DND-41 (cell line): ENCODE measurements at regions not wholly inside any gene's neighbourhood (a gene's known extent, or its start where the extent isn't known, plus 50 kb on each side); places are given as distances from the start of the nearest gene placed in this dataset.

ENCODE experiments used
- ATAC-seq: fragments of 200-7000 bp; cut with Tn5 transposase; 3 replicates; pipeline ENCODE4 v1.9.1; 2021; ENCODE audit warnings: low read depth; ENCODE audit not compliant: insufficient read depth
- DNase-seq: peaks from one replicate; pipeline ENCODE4 v3.0.0-alpha.2; 2020
- H2AFZ ChIP-seq: 2 replicates; pipeline ENCODE4 v1.6.0; 2012; ENCODE audit warnings: low read depth, low read length
- H3K27ac ChIP-seq: 2 replicates; pipeline ENCODE4 v1.5.1; 2012; ENCODE audit warnings: low read length, inconsistent platforms
- H3K27me3 ChIP-seq: fragments of 200-600 bp; sonication (generic); 2 replicates; pipeline ENCODE4 v1.6.0; 2012; ENCODE audit warnings: low read length, mild to moderate bottlenecking, inconsistent platforms; ENCODE audit not compliant: insufficient read depth, poor library complexity
- H3K36me3 ChIP-seq: 2 replicates; pipeline ENCODE4 v1.5.1; 2012; ENCODE audit warnings: low read length, inconsistent platforms; ENCODE audit not compliant: insufficient read depth
- H3K4me1 ChIP-seq: 2 replicates; pipeline ENCODE4 v1.5.1; 2012; ENCODE audit warnings: mild to moderate bottlenecking, low read length; ENCODE audit not compliant: insufficient read depth
- H3K4me2 ChIP-seq: 2 replicates; pipeline ENCODE4 v1.6.0; 2012; ENCODE audit warnings: mild to moderate bottlenecking, moderate library complexity, low read length, inconsistent platforms; ENCODE audit not compliant: insufficient read depth
- H3K4me3 ChIP-seq, 2 experiments: fragments of 200-600 bp in 1 of 2; shearing (Covaris generic) in 1 of 2; 2 replicates each; pipeline ENCODE4 v1.5.1; 2012 to 2016; ENCODE audit warnings: inconsistent platforms in 2 of 2, low read length in 2 of 2, mild to moderate bottlenecking in 2 of 2, low read depth in 1 of 2, moderate library complexity in 1 of 2
- H3K79me2 ChIP-seq: 2 replicates; pipeline ENCODE4 v1.6.0; 2012; ENCODE audit warnings: low read length, inconsistent platforms; ENCODE audit not compliant: insufficient read depth
- H3K9ac ChIP-seq: 2 replicates; pipeline ENCODE4 v1.6.0; 2012; ENCODE audit warnings: low read depth, mild to moderate bottlenecking, inconsistent platforms, low read length, moderate library complexity
- H3K9me3 ChIP-seq: 2 replicates; pipeline ENCODE4 v1.5.1; 2012; ENCODE audit warnings: low read length, moderate library complexity, mild to moderate bottlenecking, inconsistent platforms; ENCODE audit not compliant: insufficient read depth, severe bottlenecking
- H4K20me1 ChIP-seq: 2 replicates; pipeline ENCODE4 v1.6.0; 2012; ENCODE audit warnings: low read length; ENCODE audit not compliant: insufficient read depth
- EZH2 ChIP-seq: IDR thresholded peaks from 3 replicates; pipeline ENCODE4 v1.6.1; 2012; ENCODE audit warnings: borderline replicate concordance, low read depth, mild to moderate bottlenecking, moderate library complexity, low read length, inconsistent platforms; ENCODE audit not compliant: severe bottlenecking
- TF ChIP-seq, protein P1 (sequence below): IDR thresholded peaks from 2 replicates; pipeline ENCODE4 v1.5.1; 2012; ENCODE audit warnings: borderline replicate concordance, low read length, moderate library complexity, mild to moderate bottlenecking; ENCODE audit not compliant: poor library complexity, severe bottlenecking; ENCODE audit errors: extremely low read depth

DNA sequence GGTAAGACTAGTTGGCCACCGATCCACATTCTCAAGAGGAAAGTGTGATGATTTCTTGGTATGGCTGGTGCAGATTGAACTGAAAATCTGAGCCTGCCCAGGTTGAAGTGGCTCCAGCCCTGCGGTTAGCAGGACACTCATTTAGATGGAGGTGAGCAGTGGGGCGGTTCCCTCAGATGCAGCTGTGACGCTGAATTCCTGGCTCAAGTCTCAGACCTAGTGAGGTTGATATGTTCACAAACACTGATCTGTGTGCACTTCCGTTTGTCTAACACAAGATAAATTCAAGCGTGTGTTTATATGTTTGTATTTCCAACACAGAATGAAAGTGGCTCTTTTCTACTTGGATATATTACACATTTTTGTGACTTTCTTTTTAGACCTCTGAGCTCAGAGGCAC is 83.4 kb upstream of the FRMD1 start:
- no peak for ATAC-seq
- H3K9me3 ChIP-seq = no peaks in the 10 kb centered on the region
- no peak overlapping the region for H2AFZ ChIP-seq
- no peaks in the 10 kb centered on the region for H4K20me1 ChIP-seq
- H3K4me2 ChIP-seq = no peak overlapping the region
- no peak overlapping the region for H3K9ac ChIP-seq
- H3K79me2 ChIP-seq = no peaks in the 10 kb centered on the region
- H3K27me3 ChIP-seq = no peaks in the 10 kb centered on the region
- DNase-seq = no peak
- no peak overlapping the region for H3K27ac ChIP-seq
- no peaks in the 10 kb centered on the region for H3K36me3 ChIP-seq
- H3K4me3 ChIP-seq = no peak overlapping the region
- no peaks in the 10 kb centered on the region for H3K4me1 ChIP-seq
- TF ChIP-seq EZH2 = no peak
- TF ChIP-seq, protein P1, sequence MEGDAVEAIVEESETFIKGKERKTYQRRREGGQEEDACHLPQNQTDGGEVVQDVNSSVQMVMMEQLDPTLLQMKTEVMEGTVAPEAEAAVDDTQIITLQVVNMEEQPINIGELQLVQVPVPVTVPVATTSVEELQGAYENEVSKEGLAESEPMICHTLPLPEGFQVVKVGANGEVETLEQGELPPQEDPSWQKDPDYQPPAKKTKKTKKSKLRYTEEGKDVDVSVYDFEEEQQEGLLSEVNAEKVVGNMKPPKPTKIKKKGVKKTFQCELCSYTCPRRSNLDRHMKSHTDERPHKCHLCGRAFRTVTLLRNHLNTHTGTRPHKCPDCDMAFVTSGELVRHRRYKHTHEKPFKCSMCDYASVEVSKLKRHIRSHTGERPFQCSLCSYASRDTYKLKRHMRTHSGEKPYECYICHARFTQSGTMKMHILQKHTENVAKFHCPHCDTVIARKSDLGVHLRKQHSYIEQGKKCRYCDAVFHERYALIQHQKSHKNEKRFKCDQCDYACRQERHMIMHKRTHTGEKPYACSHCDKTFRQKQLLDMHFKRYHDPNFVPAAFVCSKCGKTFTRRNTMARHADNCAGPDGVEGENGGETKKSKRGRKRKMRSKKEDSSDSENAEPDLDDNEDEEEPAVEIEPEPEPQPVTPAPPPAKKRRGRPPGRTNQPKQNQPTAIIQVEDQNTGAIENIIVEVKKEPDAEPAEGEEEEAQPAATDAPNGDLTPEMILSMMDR = no peak

DNA sequence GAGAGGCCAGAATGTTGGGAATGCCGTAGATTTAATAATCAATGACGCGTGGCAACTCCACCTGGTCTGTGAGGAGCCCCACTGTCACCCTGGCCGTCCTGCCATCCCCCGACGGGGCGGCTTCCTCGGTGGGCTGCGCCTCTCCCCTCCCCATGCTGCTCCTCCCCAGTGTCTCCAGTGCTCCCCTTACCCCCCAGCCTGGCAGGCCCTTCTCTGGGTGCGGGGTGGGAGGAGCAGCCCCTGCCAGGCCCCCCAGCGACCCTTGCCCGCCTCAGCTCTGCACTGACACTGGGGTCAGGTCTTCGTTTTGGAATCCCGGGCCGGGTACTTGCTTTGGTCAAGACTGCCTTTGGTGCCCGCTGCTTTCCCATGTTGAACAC is 82.3 kb upstream of the FRMD1 start:
- no peak for ATAC-seq
- no peak overlapping the region for H2AFZ ChIP-seq
- H3K27me3 ChIP-seq = no peaks in the 10 kb centered on the region
- no peaks in the 10 kb centered on the region for H3K36me3 ChIP-seq
- no peak overlapping the region for H3K9ac ChIP-seq
- no peak overlapping the region for H3K4me3 ChIP-seq
- H3K9me3 ChIP-seq = no peaks in the 10 kb centered on the region
- TF ChIP-seq EZH2 = no peak
- TF ChIP-seq, protein P1 = no peak
- H3K27ac ChIP-seq = no peak overlapping the region
- no peaks in the 10 kb centered on the region for H3K4me1 ChIP-seq
- H3K79me2 ChIP-seq = no peaks in the 10 kb centered on the region
- no peak overlapping the region for H3K4me2 ChIP-seq
- H4K20me1 ChIP-seq = no peaks in the 10 kb centered on the region
- DNase-seq = no peak

DNA sequence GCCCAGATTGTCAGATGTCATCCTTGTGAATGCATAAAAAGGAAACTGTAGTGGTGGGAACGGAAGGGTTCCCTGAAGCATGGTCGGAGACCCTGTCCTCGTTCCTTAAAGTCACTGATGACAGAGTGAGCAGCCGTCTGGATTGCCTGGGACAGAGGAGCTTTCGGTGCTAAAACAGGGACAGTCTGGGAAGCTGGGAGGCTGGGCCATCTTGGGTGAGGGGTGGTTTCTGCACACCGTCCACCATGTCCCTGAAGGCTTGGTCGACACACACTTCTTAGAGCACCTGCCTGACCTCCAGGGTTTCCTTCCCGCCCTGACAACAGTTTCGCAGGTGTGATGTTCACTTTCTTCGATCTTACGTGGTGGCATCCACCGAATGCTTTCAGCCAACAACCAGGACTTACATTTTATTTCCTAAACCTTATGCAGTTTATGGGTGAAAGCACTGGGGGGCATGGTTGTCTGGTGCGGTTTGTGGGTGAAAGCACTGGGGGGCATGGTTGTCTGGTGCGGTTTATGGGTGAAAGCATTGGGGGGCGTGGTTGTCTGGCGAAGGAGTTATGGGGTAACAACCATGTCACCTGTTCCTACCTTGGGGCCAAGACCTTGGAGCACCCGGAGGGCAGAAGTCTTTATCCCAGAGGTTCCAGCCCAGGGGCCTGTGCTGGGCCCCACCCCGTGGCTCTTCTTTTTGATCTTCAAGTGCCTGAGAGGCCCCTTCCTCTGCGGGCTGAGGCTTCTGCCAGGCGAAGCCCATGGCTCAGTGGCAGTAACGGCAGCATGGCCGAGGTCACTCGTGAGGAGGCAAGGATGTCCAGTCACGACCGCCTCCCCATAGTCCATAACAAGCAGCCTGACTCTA is 81.7 kb upstream of the FRMD1 start:
- Histone ChIP-seq H3K9ac (no peak overlapping the region), H3K4me2 (no peak overlapping the region), H3K4me3 (no peak overlapping the region), H2AFZ (no peak overlapping the region), H3K36me3 (no peaks in the 10 kb centered on the region), H4K20me1 (no peaks in the 10 kb centered on the region), H3K9me3 (no peaks in the 10 kb centered on the region), H3K27ac (no peak overlapping the region), H3K4me1 (no peaks in the 10 kb centered on the region), H3K79me2 (no peaks in the 10 kb centered on the region), H3K27me3 (no peaks in the 10 kb centered on the region)
- no peak for DNase-seq
- TF ChIP-seq EZH2 = no peak
- TF ChIP-seq, protein P1 = no peak
- ATAC-seq = no peak
